GM23338 (cell line): ENCODE measurements at regions not wholly inside any gene's neighbourhood (a gene's known extent, or its start where the extent isn't known, plus 50 kb on each side); places are given as distances from the start of the nearest gene placed in this dataset.

ENCODE experiments used
- ATAC-seq: fragments of 200-7000 bp; cut with Tn5 transposase; 3 replicates; pipeline ENCODE4 v1.9.1; 2020
- DNase-seq: peaks from one replicate; pipeline ENCODE4 v3.0.0-alpha.2; 2015; ENCODE audit warnings: low spot score
- H2AFZ ChIP-seq: fragments of 200-600 bp; sonication (generic); 2 replicates; pipeline ENCODE4 v1.8.0; 2016; ENCODE audit warnings: antibody characterized with exemption, mild to moderate bottlenecking, moderate library complexity
- H3F3A ChIP-seq: fragments of 200-600 bp; sonication (generic); replicated peaks from 2 replicates; pipeline ENCODE4 v1.8.0; 2017; ENCODE audit warnings: antibody characterized with exemption, mixed run types, low read depth
- H3K27ac ChIP-seq: fragments of 200-600 bp; sonication (generic); 2 replicates; pipeline ENCODE4 v1.6.1; 2016; ENCODE audit warnings: low read depth
- H3K27me3 ChIP-seq: fragments of 200-600 bp; sonication (generic); 2 replicates; pipeline ENCODE4 v1.8.0; 2016; ENCODE audit warnings: mild to moderate bottlenecking, mixed run types, moderate library complexity; ENCODE audit not compliant: insufficient read depth
- H3K36me3 ChIP-seq: fragments of 200-600 bp; sonication (generic); 2 replicates; pipeline ENCODE4 v1.8.0; 2016; ENCODE audit warnings: mild to moderate bottlenecking; ENCODE audit not compliant: insufficient read depth
- H3K4me1 ChIP-seq: fragments of 200-600 bp; sonication (generic); 2 replicates; pipeline ENCODE4 v1.8.0; 2016; ENCODE audit warnings: mild to moderate bottlenecking, moderate library complexity; ENCODE audit not compliant: insufficient read depth
- H3K4me2 ChIP-seq: fragments of 200-600 bp; sonication (generic); 2 replicates; pipeline ENCODE4 v1.7.1; 2017; ENCODE audit warnings: mixed run types
- H3K4me3 ChIP-seq: fragments of 200-600 bp; sonication (generic); 2 replicates; pipeline ENCODE4 v1.6.1; 2016; ENCODE audit warnings: mixed run types
- H3K79me2 ChIP-seq: fragments of 200-600 bp; sonication (generic); replicated peaks from 2 replicates; pipeline ENCODE4 v1.8.0; 2017; ENCODE audit warnings: mild to moderate bottlenecking; ENCODE audit not compliant: insufficient read depth
- H3K9me2 ChIP-seq: fragments of 200-600 bp; sonication (generic); 2 replicates; pipeline ENCODE4 v1.8.0; 2017; ENCODE audit not compliant: insufficient read depth
- H4K20me1 ChIP-seq: fragments of 200-600 bp; sonication (generic); replicated peaks from 2 replicates; pipeline ENCODE4 v1.8.0; 2017; ENCODE audit warnings: mild to moderate bottlenecking; ENCODE audit not compliant: insufficient read depth
- H3K27ac Mint-ChIP-seq: 2 replicates; pipeline ENCODE4 v1.8.0; 2020; ENCODE audit warnings: inconsistent platforms, mild to moderate bottlenecking, moderate library complexity, mixed read lengths
- H3K27me3 Mint-ChIP-seq: 3 replicates; pipeline ENCODE4 v1.8.0; 2022; ENCODE audit warnings: low read depth, mild to moderate bottlenecking, moderate library complexity, mixed read lengths, inconsistent platforms; ENCODE audit not compliant: insufficient read depth, poor library complexity
- H3K36me3 Mint-ChIP-seq: 3 replicates; pipeline ENCODE4 v1.8.0; 2021; ENCODE audit warnings: low read depth, mild to moderate bottlenecking, inconsistent platforms, moderate library complexity, mixed read lengths
- H3K4me1 Mint-ChIP-seq: 3 replicates; pipeline ENCODE4 v1.8.0; 2020; ENCODE audit warnings: mild to moderate bottlenecking, inconsistent platforms, mixed read lengths
- H3K4me3 Mint-ChIP-seq: 3 replicates; pipeline ENCODE4 v1.8.0; 2021; ENCODE audit warnings: moderate library complexity, mild to moderate bottlenecking, inconsistent platforms, mixed read lengths
- H3K9me3 Mint-ChIP-seq: 3 replicates; pipeline ENCODE4 v1.8.0; 2020; ENCODE audit warnings: moderate library complexity, mild to moderate bottlenecking, inconsistent platforms, mixed read lengths
- CREB1 ChIP-seq: fragments of 250-450 bp; sonication (Bioruptor Pico); IDR thresholded peaks from 2 replicates; pipeline ENCODE4 v1.5.0; 2020; ENCODE audit warnings: low read depth, mild to moderate bottlenecking, moderate library complexity
- ETS1 ChIP-seq: IDR thresholded peaks from 2 replicates; pipeline ENCODE4 v1.6.1; 2016; ENCODE audit warnings: antibody characterized with exemption
- EZH2 ChIP-seq: fragments of 200-600 bp; sonication (generic); IDR thresholded peaks from one replicate; pipeline ENCODE4 v1.8.0; 2017; ENCODE audit warnings: antibody characterized with exemption, mild to moderate bottlenecking, low read depth; ENCODE audit not compliant: unreplicated experiment
- EZH2phosphoT487 ChIP-seq: fragments of 200-600 bp; sonication (generic); IDR thresholded peaks from one replicate; pipeline ENCODE4 v1.8.1; 2018; ENCODE audit warnings: antibody characterized with exemption; ENCODE audit not compliant: unreplicated experiment
- JUNB ChIP-seq: IDR thresholded peaks from one replicate; pipeline ENCODE4 v1.6.1; 2016; ENCODE audit warnings: antibody characterized with exemption; ENCODE audit not compliant: unreplicated experiment
- NANOG ChIP-seq: IDR thresholded peaks from 2 replicates; pipeline ENCODE4 v1.6.1; 2016; ENCODE audit warnings: antibody characterized with exemption, borderline replicate concordance
- POLR2AphosphoS5 ChIP-seq: IDR thresholded peaks from 2 replicates; pipeline ENCODE4 v1.6.1; 2016; ENCODE audit warnings: antibody characterized with exemption, low read depth
- REST ChIP-seq: IDR thresholded peaks from one replicate; pipeline ENCODE4 v1.6.1; 2018; ENCODE audit warnings: antibody characterized with exemption; ENCODE audit not compliant: unreplicated experiment
- STAT1 ChIP-seq: IDR thresholded peaks from one replicate; pipeline ENCODE4 v1.6.1; 2016; ENCODE audit warnings: antibody characterized with exemption; ENCODE audit not compliant: unreplicated experiment
- ZNF114 ChIP-seq: fragments of 250-450 bp; sonication (Bioruptor Pico); IDR thresholded peaks from 2 replicates; pipeline ENCODE4 v1.5.0; 2020; ENCODE audit warnings: mild to moderate bottlenecking, moderate library complexity
- ZNF331 ChIP-seq: fragments of 250-450 bp; sonication (Bioruptor Pico); IDR thresholded peaks from 2 replicates; pipeline ENCODE4 v1.5.0; 2020; ENCODE audit warnings: low read depth, mild to moderate bottlenecking, moderate library complexity
- TF ChIP-seq, protein P1 (sequence below), 2 experiments: fragments of 200-600 bp in 1 of 2; sonication (generic) in 1 of 2; conservative IDR thresholded peaks; 2 replicates each; pipeline versions ENCODE4 v1.5.1 to v1.6.1; 2016 to 2017; ENCODE audit warnings: antibody characterized with exemption in 2 of 2, low read depth in 2 of 2, mild to moderate bottlenecking in 2 of 2, moderate library complexity in 1 of 2
- TF ChIP-seq, protein P2 (sequence below): fragments of 250-450 bp; sonication (Bioruptor Pico); IDR thresholded peaks from 2 replicates; pipeline ENCODE4 v1.5.0; 2020; ENCODE audit warnings: mild to moderate bottlenecking, moderate library complexity

- DNase-seq (no peak), ATAC-seq (no peak)
- no peaks in the 10 kb centered on the region for H3K4me1 ChIP-seq
- H4K20me1 ChIP-seq: no peaks in the 10 kb centered on the region
- H3K36me3 Mint-ChIP-seq: no peaks in the 10 kb centered on the region
- TF ChIP-seq CREB1 (CRISPR knock-in tag): no peak
- TF ChIP-seq ZNF114 (CRISPR knock-in tag): no peak
- no peak for TF ChIP-seq JUNB
- no peak for TF ChIP-seq POLR2AphosphoS5
- TF ChIP-seq NANOG: no peak
- no peak for TF ChIP-seq ETS1
- no peak for TF ChIP-seq ZNF331 (CRISPR knock-in tag)
- TF ChIP-seq, protein P1, sequence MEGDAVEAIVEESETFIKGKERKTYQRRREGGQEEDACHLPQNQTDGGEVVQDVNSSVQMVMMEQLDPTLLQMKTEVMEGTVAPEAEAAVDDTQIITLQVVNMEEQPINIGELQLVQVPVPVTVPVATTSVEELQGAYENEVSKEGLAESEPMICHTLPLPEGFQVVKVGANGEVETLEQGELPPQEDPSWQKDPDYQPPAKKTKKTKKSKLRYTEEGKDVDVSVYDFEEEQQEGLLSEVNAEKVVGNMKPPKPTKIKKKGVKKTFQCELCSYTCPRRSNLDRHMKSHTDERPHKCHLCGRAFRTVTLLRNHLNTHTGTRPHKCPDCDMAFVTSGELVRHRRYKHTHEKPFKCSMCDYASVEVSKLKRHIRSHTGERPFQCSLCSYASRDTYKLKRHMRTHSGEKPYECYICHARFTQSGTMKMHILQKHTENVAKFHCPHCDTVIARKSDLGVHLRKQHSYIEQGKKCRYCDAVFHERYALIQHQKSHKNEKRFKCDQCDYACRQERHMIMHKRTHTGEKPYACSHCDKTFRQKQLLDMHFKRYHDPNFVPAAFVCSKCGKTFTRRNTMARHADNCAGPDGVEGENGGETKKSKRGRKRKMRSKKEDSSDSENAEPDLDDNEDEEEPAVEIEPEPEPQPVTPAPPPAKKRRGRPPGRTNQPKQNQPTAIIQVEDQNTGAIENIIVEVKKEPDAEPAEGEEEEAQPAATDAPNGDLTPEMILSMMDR (conservative IDR thresholded peaks at IDR 0.05; ENCODE audit: low read depth in 2 of 2): no peak
- no peak for TF ChIP-seq EZH2
- TF ChIP-seq EZH2phosphoT487: no peak
- no peak for TF ChIP-seq STAT1
- no peak for TF ChIP-seq REST
- TF ChIP-seq, protein P2, sequence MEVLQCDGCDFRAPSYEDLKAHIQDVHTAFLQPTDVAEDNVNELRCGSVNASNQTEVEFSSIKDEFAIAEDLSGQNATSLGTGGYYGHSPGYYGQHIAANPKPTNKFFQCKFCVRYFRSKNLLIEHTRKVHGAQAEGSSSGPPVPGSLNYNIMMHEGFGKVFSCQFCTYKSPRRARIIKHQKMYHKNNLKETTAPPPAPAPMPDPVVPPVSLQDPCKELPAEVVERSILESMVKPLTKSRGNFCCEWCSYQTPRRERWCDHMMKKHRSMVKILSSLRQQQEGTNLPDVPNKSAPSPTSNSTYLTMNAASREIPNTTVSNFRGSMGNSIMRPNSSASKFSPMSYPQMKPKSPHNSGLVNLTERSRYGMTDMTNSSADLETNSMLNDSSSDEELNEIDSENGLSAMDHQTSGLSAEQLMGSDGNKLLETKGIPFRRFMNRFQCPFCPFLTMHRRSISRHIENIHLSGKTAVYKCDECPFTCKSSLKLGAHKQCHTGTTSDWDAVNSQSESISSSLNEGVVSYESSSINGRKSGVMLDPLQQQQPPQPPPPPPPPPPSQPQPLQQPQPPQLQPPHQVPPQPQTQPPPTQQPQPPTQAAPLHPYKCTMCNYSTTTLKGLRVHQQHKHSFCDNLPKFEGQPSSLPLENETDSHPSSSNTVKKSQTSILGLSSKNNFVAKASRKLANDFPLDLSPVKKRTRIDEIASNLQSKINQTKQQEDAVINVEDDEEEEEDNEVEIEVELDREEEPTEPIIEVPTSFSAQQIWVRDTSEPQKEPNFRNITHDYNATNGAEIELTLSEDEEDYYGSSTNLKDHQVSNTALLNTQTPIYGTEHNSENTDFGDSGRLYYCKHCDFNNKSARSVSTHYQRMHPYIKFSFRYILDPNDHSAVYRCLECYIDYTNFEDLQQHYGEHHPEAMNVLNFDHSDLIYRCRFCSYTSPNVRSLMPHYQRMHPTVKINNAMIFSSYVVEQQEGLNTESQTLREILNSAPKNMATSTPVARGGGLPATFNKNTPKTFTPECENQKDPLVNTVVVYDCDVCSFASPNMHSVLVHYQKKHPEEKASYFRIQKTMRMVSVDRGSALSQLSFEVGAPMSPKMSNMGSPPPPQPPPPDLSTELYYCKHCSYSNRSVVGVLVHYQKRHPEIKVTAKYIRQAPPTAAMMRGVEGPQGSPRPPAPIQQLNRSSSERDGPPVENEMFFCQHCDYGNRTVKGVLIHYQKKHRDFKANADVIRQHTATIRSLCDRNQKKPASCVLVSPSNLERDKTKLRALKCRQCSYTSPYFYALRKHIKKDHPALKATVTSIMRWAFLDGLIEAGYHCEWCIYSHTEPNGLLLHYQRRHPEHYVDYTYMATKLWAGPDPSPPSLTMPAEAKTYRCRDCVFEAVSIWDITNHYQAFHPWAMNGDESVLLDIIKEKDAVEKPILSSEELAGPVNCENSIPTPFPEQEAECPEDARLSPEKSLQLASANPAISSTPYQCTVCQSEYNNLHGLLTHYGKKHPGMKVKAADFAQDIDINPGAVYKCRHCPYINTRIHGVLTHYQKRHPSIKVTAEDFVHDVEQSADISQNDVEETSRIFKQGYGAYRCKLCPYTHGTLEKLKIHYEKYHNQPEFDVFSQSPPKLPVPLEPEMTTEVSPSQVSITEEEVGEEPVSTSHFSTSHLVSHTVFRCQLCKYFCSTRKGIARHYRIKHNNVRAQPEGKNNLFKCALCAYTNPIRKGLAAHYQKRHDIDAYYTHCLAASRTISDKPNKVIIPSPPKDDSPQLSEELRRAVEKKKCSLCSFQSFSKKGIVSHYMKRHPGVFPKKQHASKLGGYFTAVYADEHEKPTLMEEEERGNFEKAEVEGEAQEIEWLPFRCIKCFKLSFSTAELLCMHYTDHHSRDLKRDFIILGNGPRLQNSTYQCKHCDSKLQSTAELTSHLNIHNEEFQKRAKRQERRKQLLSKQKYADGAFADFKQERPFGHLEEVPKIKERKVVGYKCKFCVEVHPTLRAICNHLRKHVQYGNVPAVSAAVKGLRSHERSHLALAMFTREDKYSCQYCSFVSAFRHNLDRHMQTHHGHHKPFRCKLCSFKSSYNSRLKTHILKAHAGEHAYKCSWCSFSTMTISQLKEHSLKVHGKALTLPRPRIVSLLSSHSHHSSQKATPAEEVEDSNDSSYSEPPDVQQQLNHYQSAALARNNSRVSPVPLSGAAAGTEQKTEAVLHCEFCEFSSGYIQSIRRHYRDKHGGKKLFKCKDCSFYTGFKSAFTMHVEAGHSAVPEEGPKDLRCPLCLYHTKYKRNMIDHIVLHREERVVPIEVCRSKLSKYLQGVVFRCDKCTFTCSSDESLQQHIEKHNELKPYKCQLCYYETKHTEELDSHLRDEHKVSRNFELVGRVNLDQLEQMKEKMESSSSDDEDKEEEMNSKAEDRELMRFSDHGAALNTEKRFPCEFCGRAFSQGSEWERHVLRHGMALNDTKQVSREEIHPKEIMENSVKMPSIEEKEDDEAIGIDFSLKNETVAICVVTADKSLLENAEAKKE (CRISPR knock-in tag): no peak
- H3K4me1 Mint-ChIP-seq: no peaks in the 10 kb centered on the region
- peaks cover 1% of the 10 kb centered on the region for H3K27me3 Mint-ChIP-seq
- H2AFZ ChIP-seq: no peak overlapping the region
- no peaks in the 10 kb centered on the region for H3K9me2 ChIP-seq
- H3K4me3 Mint-ChIP-seq: no peak overlapping the region
- no peaks in the 10 kb centered on the region for H3F3A ChIP-seq
- no peak overlapping the region for H3K4me3 ChIP-seq
- H3K27ac Mint-ChIP-seq: no peak overlapping the region
- no peaks in the 10 kb centered on the region for H3K79me2 ChIP-seq
- no peaks in the 10 kb centered on the region for H3K36me3 ChIP-seq
- H3K27me3 ChIP-seq: no peaks in the 10 kb centered on the region
- H3K4me2 ChIP-seq: no peak overlapping the region
- H3K9me3 Mint-ChIP-seq: no peaks in the 10 kb centered on the region
- H3K27ac ChIP-seq: no peak overlapping the region
Observed at GRCh38 chr6:103516336-103516735, 1343.4 kb downstream of the HACE1 start.
